Muscle of back (tissue), 3 donors: ENCODE measurements at regions not wholly inside any gene's neighbourhood (a gene's known extent, or its start where the extent isn't known, plus 50 kb on each side); places are given as distances from the start of the nearest gene placed in this dataset.

ENCODE experiments used
- DNase-seq, 3 donors: peaks; one replicate each; pipeline versions ENCODE4 v3.0.0 to v3.0.0-alpha.2; 2013

GRCh38 chr1:37281354-37281753 is 193.0 kb upstream of the ZC3H12A start:
- DNase-seq: no peak

GRCh38 chr1:37282764-37283163 is 191.6 kb upstream of the ZC3H12A start:
- no peak for DNase-seq

GRCh38 chr1:37284053-37284452 is 190.3 kb upstream of the ZC3H12A start:
- no peak for DNase-seq

- DNase-seq: no peak
Measured at GRCh38 chr1:37286881-37287280, 187.5 kb upstream of the ZC3H12A start.

- DNase-seq: no peak
Measured at GRCh38 chr1:37288900-37289299, 185.5 kb upstream of the ZC3H12A start.

- DNase-seq: no peak
Measured at GRCh38 chr1:37290718-37291117, 183.7 kb upstream of the ZC3H12A start.

- no peak for DNase-seq
Measured at GRCh38 chr1:37292789-37293188, 181.6 kb upstream of the ZC3H12A start.

- DNase-seq: no peak
Measured at GRCh38 chr1:37294096-37294495, 180.3 kb upstream of the ZC3H12A start.

- no peak for DNase-seq
Measured at GRCh38 chr1:37294529-37294928, 179.9 kb upstream of the ZC3H12A start.

GRCh38 chr1:37298769-37299168 is 175.6 kb upstream of the ZC3H12A start:
- no peak for DNase-seq

GRCh38 chr1:37299216-37299615 is 175.2 kb upstream of the ZC3H12A start:
- no peak for DNase-seq

- no peak for DNase-seq
Measured at GRCh38 chr1:37303884-37304574, 170.4 kb upstream of the ZC3H12A start.

- DNase-seq: no peak
Measured at GRCh38 chr1:37305108-37305507, 169.3 kb upstream of the ZC3H12A start.

- DNase-seq: no peak
Measured at GRCh38 chr1:37305841-37306240, 168.5 kb upstream of the ZC3H12A start.

- DNase-seq: peak in 2 of 3 donors; percentile 10 to 37
Measured at GRCh38 chr1:37306461-37306860, 167.9 kb upstream of the ZC3H12A start.

- DNase-seq: no peak
Measured at GRCh38 chr1:37306871-37307270, 167.5 kb upstream of the ZC3H12A start.

GRCh38 chr1:37308031-37308960 is 166.1 kb upstream of the ZC3H12A start:
- DNase-seq: no peak

- no peak for DNase-seq
Measured at GRCh38 chr1:37309574-37309973, 164.8 kb upstream of the ZC3H12A start.

- no peak for DNase-seq
Measured at GRCh38 chr1:37310064-37310463, 164.3 kb upstream of the ZC3H12A start.

GRCh38 chr1:37315371-37315846 is 159.0 kb upstream of the ZC3H12A start:
- DNase-seq: no peak

- DNase-seq: no peak
Measured at GRCh38 chr1:37317870-37318467, 156.4 kb upstream of the ZC3H12A start.

- DNase-seq: no peak
Measured at GRCh38 chr1:37318490-37318889, 155.9 kb upstream of the ZC3H12A start.

GRCh38 chr1:37319284-37319683 is 155.1 kb upstream of the ZC3H12A start:
- no peak for DNase-seq
